ENCODE measurements at regions not wholly inside any gene's neighbourhood (a gene's known extent, or its start where the extent isn't known, plus 50 kb on each side); places are given as distances from the start of the nearest gene placed in this dataset.

GRCh38 chr5:164357395-164358033, 852.1 kb downstream of the MAT2B start:
- no peak for DNase-seq

GRCh38 chr5:164358531-164359259, 853.3 kb downstream of the MAT2B start:
- DNase-seq, result no peak

GRCh38 chr5:164359260-164360255, 854.1 kb downstream of the MAT2B start:
- DNase-seq, result no peak

- no peak for DNase-seq
Observed at GRCh38 chr5:164360589-164360988, 855.2 kb downstream of the MAT2B start.

GRCh38 chr5:164361986-164362385, 856.6 kb downstream of the MAT2B start:
- no peak for DNase-seq

GRCh38 chr5:164362835-164363234, 857.4 kb downstream of the MAT2B start:
- no peak for DNase-seq

- DNase-seq, result no peak
Observed at GRCh38 chr5:164364237-164365208, 859.1 kb downstream of the MAT2B start.

GRCh38 chr5:164370841-164371240, 865.4 kb downstream of the MAT2B start:
- no peak for DNase-seq

GRCh38 chr5:164372892-164373291, 867.5 kb downstream of the MAT2B start:
- no peak for DNase-seq

GRCh38 chr5:164373876-164374275, 868.5 kb downstream of the MAT2B start:
- DNase-seq, result no peak

- no peak for DNase-seq
Observed at GRCh38 chr5:164375051-164375450, 869.6 kb downstream of the MAT2B start.

GRCh38 chr5:164376843-164377242, 871.4 kb downstream of the MAT2B start:
- DNase-seq, result no peak

GRCh38 chr5:164377746-164378145, 872.3 kb downstream of the MAT2B start:
- no peak for DNase-seq

- no peak for DNase-seq
Observed at GRCh38 chr5:164383662-164384061, 878.2 kb downstream of the MAT2B start.

GRCh38 chr5:164392531-164392930, 887.1 kb downstream of the MAT2B start:
- DNase-seq, result no peak

GRCh38 chr5:164394686-164395194, 889.3 kb downstream of the MAT2B start:
- DNase-seq, result no peak

- DNase-seq, result no peak
Observed at GRCh38 chr5:164412531-164412930, 907.1 kb downstream of the MAT2B start.

- no peak for DNase-seq
Observed at GRCh38 chr5:164420161-164420560, 914.7 kb downstream of the MAT2B start.

- no peak for DNase-seq
Observed at GRCh38 chr5:164422400-164422799, 917.0 kb downstream of the MAT2B start.

GRCh38 chr5:164431634-164432304, 926.4 kb downstream of the MAT2B start:
- DNase-seq, result no peak
